Ishikawa (cell line): ENCODE measurements at regions not wholly inside any gene's neighbourhood (a gene's known extent, or its start where the extent isn't known, plus 50 kb on each side); places are given as distances from the start of the nearest gene placed in this dataset.

Experiments
- CEBPB ChIP-seq: IDR thresholded peaks from 2 replicates; pipeline ENCODE4 v1.6.1; 2012
- CREB1 ChIP-seq: IDR thresholded peaks from 2 replicates; pipeline ENCODE4 v1.6.1; 2012; ENCODE audit warnings: low read depth
- EGR1 ChIP-seq: IDR thresholded peaks from 2 replicates; pipeline ENCODE4 v1.6.1; 2012
- EP300 ChIP-seq: IDR thresholded peaks from 2 replicates; pipeline ENCODE4 v1.6.1; 2012; ENCODE audit warnings: borderline replicate concordance
- FOXM1 ChIP-seq: IDR thresholded peaks from 2 replicates; pipeline ENCODE4 v1.6.1; 2012; ENCODE audit warnings: low read depth, borderline replicate concordance
- MAX ChIP-seq: IDR thresholded peaks from 2 replicates; pipeline ENCODE4 v1.6.1; 2012
- NFIC ChIP-seq: IDR thresholded peaks from 2 replicates; pipeline ENCODE4 v1.6.1; 2012
- RAD21 ChIP-seq: IDR thresholded peaks from 2 replicates; pipeline ENCODE4 v1.6.1; 2012; ENCODE audit warnings: low read depth
- REST ChIP-seq: IDR thresholded peaks from 2 replicates; pipeline ENCODE4 v1.6.1; 2012; ENCODE audit warnings: low read depth, mild to moderate bottlenecking
- TAF1 ChIP-seq: IDR thresholded peaks from 2 replicates; pipeline ENCODE4 v1.6.1; 2012; ENCODE audit warnings: low read depth, mild to moderate bottlenecking
- TCF12 ChIP-seq: IDR thresholded peaks from 2 replicates; pipeline ENCODE4 v1.6.1; 2012; ENCODE audit warnings: low read depth
- TEAD4 ChIP-seq: IDR thresholded peaks from 2 replicates; pipeline ENCODE4 v1.6.1; 2012
- USF1 ChIP-seq: IDR thresholded peaks from 2 replicates; pipeline ENCODE4 v1.6.1; 2012
- YY1 ChIP-seq: IDR thresholded peaks from 2 replicates; pipeline ENCODE4 v1.6.1; 2012; ENCODE audit warnings: low read depth
- ZBTB7A ChIP-seq: IDR thresholded peaks from 2 replicates; pipeline ENCODE4 v1.6.1; 2012; ENCODE audit warnings: low read depth

- no peak for TF ChIP-seq RAD21
- TF ChIP-seq YY1, result no peak
- no peak for TF ChIP-seq CREB1
- TF ChIP-seq TEAD4, result no peak
- TF ChIP-seq NFIC, result no peak
These were observed 163.3 kb downstream of the PYDC2 start for GRCh38 chr3:191624299-191624698.

- TF ChIP-seq RAD21, result no peak
- TF ChIP-seq EP300, result no peak
- no peak for TF ChIP-seq TEAD4
- TF ChIP-seq ZBTB7A, result no peak
- no peak for TF ChIP-seq CEBPB
- TF ChIP-seq EGR1, result no peak
- TF ChIP-seq REST, result no peak
- TF ChIP-seq TAF1, result no peak
- no peak for TF ChIP-seq NFIC
- TF ChIP-seq FOXM1, result no peak
- no peak for TF ChIP-seq YY1
- TF ChIP-seq CREB1, result no peak
- no peak for TF ChIP-seq MAX
- no peak for TF ChIP-seq TCF12
- TF ChIP-seq USF1, result no peak
These were observed 166.1 kb downstream of the PYDC2 start for GRCh38 chr3:191627064-191627463.

- TF ChIP-seq TAF1 (no peak), USF1 (no peak), YY1 (no peak), REST (no peak), MAX (no peak), TCF12 (no peak), RAD21 (no peak)
These were observed 167.6 kb downstream of the PYDC2 start for GRCh38 chr3:191628571-191628970.

- TF ChIP-seq CREB1, result no peak
- no peak for TF ChIP-seq EP300
- TF ChIP-seq TCF12, result no peak
- TF ChIP-seq FOXM1, result no peak
- TF ChIP-seq USF1, result no peak
- TF ChIP-seq EGR1, result no peak
- TF ChIP-seq CEBPB, result no peak
- no peak for TF ChIP-seq TAF1
- TF ChIP-seq TEAD4, result no peak
- no peak for TF ChIP-seq ZBTB7A
- TF ChIP-seq YY1, result no peak
- no peak for TF ChIP-seq MAX
These were observed 170.5 kb downstream of the PYDC2 start for GRCh38 chr3:191631496-191631895.

- no peak for TF ChIP-seq REST
These were observed 173.9 kb downstream of the PYDC2 start for GRCh38 chr3:191634902-191635301.
